ENCODE measurements at regions not wholly inside any gene's neighbourhood (a gene's known extent, or its start where the extent isn't known, plus 50 kb on each side); places are given as distances from the start of the nearest gene placed in this dataset.

DNA sequence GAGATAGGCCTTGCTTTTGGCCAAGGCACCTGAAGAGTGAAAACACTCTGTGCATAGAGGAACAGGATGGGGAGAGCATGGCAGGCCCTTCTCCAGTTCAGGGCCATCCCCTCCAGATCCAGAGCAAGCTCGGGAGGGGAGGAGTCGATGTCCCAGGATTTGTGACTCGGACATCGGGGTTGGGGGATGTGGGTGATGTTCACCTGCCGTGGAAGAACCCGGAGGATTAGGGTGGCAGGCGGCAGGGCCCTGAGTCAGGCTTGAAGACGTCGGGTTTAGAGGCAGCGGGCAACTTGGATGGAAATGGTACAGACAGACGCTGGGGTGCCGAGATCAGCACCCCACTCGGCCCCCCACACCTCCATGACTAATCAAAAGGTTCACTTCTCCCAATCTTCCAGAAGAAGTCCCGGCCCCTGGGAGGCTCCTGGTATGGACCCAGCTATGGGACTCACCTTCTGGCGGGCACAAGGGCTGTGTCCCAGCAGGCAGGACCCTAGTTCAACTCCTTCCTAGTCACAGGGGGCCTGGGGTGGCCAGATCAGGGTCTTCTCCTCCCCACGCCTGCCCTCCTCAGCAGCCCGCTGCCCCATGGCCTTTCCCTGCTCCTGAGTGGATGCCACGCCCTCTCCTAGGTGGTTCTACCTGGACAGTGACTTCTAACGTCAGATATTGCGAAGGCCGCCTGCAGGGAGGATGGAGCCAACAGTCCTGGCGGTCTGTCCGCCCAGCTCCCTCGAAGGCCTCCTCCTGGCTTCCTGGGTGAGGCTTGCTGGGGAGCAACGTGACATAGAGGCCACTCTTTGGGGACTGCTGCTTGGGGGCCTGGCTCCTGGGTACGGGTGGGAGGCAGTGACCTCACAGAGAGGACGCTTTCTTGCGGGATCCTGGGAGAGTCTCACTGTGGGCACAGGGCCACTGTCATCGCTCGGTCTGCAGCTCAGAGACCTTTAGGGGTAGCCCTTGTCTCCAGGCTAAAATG is 792.5 kb downstream of the BRD1 start:
- no peak for DNase-seq (ENCODE audit: low spot score)
- no peak for TF ChIP-seq CTCF (IDR thresholded peaks at IDR 0.05)
- Histone ChIP-seq H3K4me3 (no peak overlapping the region), H3K27ac (no peak overlapping the region)

DNA sequence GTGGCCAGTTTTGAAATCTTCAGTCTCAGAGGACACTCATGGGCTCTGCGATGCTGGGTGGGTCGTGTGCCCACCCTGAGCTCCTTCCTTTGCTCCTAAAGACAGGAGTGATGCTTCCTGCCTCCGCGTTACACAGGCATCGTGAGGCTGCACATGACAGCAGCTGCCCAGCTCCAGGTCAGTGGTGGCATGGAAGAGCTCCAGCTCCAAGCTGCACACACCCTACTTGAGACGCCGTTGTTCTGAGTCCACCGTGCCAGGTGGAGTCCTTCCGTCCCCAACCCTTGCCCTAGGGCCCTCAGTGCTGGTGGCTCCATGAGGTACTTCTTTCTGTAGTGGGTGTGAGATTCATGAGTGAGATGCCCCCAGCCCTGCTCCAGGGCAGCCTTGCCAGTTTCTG is 794.1 kb downstream of the BRD1 start:
- H3K4me3 ChIP-seq = no peak overlapping the region
- no peak for DNase-seq (ENCODE audit: low spot score)
- no peak for TF ChIP-seq CTCF (IDR thresholded peaks at IDR 0.05)

DNA sequence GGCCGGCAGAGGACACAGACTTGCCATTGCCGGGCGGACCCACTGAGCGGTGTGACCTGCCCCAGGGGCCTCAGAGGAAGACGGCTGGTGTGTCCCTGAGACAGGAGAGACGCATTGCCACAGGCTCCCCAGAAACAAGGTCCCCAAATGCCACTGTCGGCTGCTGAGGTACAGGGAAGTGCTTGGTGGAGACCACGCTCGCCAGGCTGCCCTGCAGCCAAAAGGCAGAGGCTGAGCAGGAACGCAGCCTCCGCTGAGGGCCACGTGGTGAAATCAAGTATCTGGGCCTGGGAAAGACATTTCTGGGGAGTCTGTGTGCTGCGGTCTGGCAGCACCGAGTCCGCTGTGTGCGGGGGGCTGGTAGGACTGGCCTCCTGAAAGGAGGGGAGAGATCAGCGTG is 794.9 kb downstream of the BRD1 start:
- no peak overlapping the region for H3K4me3 ChIP-seq
- no peak for TF ChIP-seq CTCF (IDR thresholded peaks at IDR 0.05)
- no peak for DNase-seq (ENCODE audit: low spot score)
- no peak overlapping the region for H3K27ac ChIP-seq

More for the DNA sequence above, 794.1 kb downstream of the BRD1 start:
- H3K27ac ChIP-seq = no peak overlapping the region

DNA sequence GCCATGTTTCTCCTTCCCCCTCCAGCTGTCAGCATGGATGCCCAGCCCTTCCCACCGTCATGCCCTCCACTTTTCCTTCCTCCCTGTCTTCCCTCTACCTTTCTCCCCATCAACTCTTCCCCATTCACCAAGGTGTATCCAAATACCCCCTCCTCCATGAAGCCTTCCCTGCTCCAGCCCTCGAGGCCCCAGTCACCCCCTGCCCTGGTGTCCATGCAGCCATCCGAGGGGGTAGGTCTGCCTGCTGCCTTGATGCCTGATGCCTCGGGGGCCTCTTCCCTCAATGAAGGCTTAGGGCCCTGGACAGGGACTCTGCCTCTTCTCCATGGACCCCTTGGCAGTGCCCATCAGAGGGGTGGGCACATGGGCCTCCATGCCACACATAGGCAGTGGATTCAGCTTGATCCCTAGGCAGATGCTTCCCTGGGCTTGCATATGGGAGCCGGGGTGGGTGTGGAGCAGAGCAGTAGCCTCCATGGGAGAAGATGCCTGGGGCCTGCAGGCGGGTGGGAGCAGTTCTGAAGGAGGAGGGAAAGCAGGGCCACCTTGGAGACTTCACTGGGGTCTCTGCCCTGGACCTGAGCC is 795.8 kb downstream of the BRD1 start:
- H3K27ac ChIP-seq = no peak overlapping the region
- no peak for TF ChIP-seq CTCF (IDR thresholded peaks at IDR 0.05)
- no peak overlapping the region for H3K4me3 ChIP-seq
- DNase-seq (ENCODE audit: low spot score) = no peak

GRCh38 chr22:49028111-49028510 is 799.6 kb downstream of the BRD1 start:
- DNase-seq (ENCODE audit: low spot score) = no peak
- no peak for TF ChIP-seq CTCF (IDR thresholded peaks at IDR 0.05)

GRCh38 chr22:49027368-49027670 is 800.4 kb downstream of the BRD1 start:
- no peak for TF ChIP-seq CTCF (IDR thresholded peaks at IDR 0.05)
- Histone ChIP-seq H3K27ac (no peak overlapping the region), H3K4me3 (no peak overlapping the region)
- DNase-seq (ENCODE audit: low spot score) = no peak

More at GRCh38 chr22:49028111-49028510, 799.6 kb downstream of the BRD1 start:
- Histone ChIP-seq H3K4me3 (no peak overlapping the region), H3K27ac (no peak overlapping the region)
